ENCODE measurements at regions not wholly inside any gene's neighbourhood (a gene's known extent, or its start where the extent isn't known, plus 50 kb on each side); places are given as distances from the start of the nearest gene placed in this dataset.
A peak's percentile ranks its signal among the peaks of the same experiment; 100 is the strongest.

DNA sequence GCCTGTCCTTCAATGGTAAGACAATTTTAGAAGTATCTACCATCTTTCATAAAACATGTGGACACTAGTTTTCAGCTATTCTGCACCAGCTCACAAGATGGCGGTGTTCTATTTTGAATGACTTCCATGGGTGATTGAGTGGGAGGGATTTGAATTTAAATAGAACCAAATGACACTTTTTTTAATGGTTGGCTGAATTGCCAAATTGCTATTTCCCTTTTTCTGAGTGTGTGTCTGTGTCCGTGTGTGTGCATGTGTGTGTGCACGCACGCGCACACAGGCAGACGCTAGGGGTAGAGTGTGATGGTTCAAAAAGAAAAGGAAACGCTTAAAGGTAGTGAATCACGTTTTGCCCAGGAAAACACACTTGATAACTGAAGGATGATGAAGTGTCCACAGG is 362.6 kb downstream of the DAD1 start:
- TF ChIP-seq MAFK (IDR thresholded peaks at IDR 0.05; ENCODE audit: partially characterized antibody) (no peak), POLR2A (IDR thresholded peaks at IDR 0.05; ENCODE audit: low read length) (no peak), CEBPB (IDR thresholded peaks at IDR 0.05) (no peak), NR3C1 (IDR thresholded peaks at IDR 0.05) (no peak), FOSL2 (IDR thresholded peaks at IDR 0.05) (no peak), FOSL2 (CRISPR knock-in tag; IDR thresholded peaks at IDR 0.05) (no peak), BHLHE40 (IDR thresholded peaks at IDR 0.05; ENCODE audit: low read depth, low read length) (no peak), KDM1A (IDR thresholded peaks at IDR 0.05; ENCODE audit: low read depth) (no peak), CBX2 (IDR thresholded peaks at IDR 0.05; ENCODE audit: borderline replicate concordance, low read depth) (no peak)
- TF ChIP-seq, protein P1, sequence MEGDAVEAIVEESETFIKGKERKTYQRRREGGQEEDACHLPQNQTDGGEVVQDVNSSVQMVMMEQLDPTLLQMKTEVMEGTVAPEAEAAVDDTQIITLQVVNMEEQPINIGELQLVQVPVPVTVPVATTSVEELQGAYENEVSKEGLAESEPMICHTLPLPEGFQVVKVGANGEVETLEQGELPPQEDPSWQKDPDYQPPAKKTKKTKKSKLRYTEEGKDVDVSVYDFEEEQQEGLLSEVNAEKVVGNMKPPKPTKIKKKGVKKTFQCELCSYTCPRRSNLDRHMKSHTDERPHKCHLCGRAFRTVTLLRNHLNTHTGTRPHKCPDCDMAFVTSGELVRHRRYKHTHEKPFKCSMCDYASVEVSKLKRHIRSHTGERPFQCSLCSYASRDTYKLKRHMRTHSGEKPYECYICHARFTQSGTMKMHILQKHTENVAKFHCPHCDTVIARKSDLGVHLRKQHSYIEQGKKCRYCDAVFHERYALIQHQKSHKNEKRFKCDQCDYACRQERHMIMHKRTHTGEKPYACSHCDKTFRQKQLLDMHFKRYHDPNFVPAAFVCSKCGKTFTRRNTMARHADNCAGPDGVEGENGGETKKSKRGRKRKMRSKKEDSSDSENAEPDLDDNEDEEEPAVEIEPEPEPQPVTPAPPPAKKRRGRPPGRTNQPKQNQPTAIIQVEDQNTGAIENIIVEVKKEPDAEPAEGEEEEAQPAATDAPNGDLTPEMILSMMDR (IDR thresholded peaks at IDR 0.05), result peak; percentile 11; the same call in 1 of the 3 replicates
- TF ChIP-seq, protein P2, sequence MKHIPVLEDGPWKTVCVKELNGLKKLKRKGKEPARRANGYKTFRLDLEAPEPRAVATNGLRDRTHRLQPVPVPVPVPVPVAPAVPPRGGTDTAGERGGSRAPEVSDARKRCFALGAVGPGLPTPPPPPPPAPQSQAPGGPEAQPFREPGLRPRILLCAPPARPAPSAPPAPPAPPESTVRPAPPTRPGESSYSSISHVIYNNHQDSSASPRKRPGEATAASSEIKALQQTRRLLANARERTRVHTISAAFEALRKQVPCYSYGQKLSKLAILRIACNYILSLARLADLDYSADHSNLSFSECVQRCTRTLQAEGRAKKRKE (CRISPR knock-in tag; IDR thresholded peaks at IDR 0.05; ENCODE audit: low read depth), result no peak
